Activated CD4-positive, alpha-beta memory T cell treated with anti-CD3 and anti-CD28 coated beads, Interleukin-2, amount 10 ng/mL, durations not matched to agents 7 days and 5 days (primary cell): ENCODE measurements at regions not wholly inside any gene's neighbourhood (a gene's known extent, or its start where the extent isn't known, plus 50 kb on each side); places are given as distances from the start of the nearest gene placed in this dataset.
"Not testable (repeated sequence)": the region's sequence is repeated elsewhere in the genome, so short reads cannot be mapped to it uniquely, and the experiment has no call there.

Experiments
- CTCF ChIA-PET: fragments of 350-600 bp; sonication (Branson Sonifier 250); formaldehyde crosslinking; loops from one replicate; lab custom pipeline; 2021; ENCODE audit warnings: antibody characterized with exemption, inconsistent platforms; lab: Charles Lee
- POLR2A ChIA-PET: fragments of 350-600 bp; sonication (Branson Sonifier 250); formaldehyde crosslinking; loops from one replicate; lab custom pipeline; 2021; ENCODE audit warnings: antibody characterized with exemption; lab: Charles Lee
- DNase-seq: peaks from one replicate; pipeline ENCODE4 v3.0.0-alpha.2; 2020
- H3K27ac Mint-ChIP-seq: one replicate; pipeline ENCODE4 v1.8.0; 2021; ENCODE audit warnings: mild to moderate bottlenecking, mixed read lengths
- H3K27me3 Mint-ChIP-seq: one replicate; pipeline ENCODE4 v1.8.0; 2021; ENCODE audit warnings: mixed read lengths
- H3K36me3 Mint-ChIP-seq: one replicate; pipeline ENCODE4 v1.8.0; 2021; ENCODE audit warnings: low read depth, mixed read lengths
- H3K4me1 Mint-ChIP-seq: one replicate; pipeline ENCODE4 v1.8.0; 2021; ENCODE audit warnings: mixed read lengths
- H3K4me3 Mint-ChIP-seq: one replicate; pipeline ENCODE4 v1.8.0; 2021; ENCODE audit warnings: mild to moderate bottlenecking, mixed read lengths
- H3K9me3 Mint-ChIP-seq: one replicate; pipeline ENCODE4 v1.8.0; 2021; ENCODE audit warnings: mixed read lengths

DNA sequence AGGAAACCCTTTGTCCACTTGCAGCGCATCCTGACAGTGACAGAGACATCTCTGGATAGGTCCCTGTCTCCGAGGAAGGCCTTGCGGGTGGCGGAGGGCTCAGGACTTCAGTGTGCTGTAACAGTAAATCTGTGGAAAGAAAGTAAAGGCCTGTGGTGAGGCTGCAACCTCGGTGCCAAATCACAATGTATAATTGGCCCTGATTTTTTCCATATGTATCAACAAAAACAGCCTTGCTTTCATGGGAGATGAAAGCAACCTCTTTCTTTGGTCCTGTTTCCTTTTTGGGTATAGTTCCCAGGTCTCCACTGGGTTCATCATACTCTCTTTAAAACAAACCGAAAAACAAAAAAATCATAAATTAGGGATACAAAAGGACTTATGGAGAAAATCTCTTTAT is 110.9 kb upstream of the BMPER start:
- no peak overlapping the region for H3K4me3 Mint-ChIP-seq
- CTCF ChIA-PET: no interaction called here
- H3K9me3 Mint-ChIP-seq: no peaks in the 10 kb centered on the region
- no peaks in the 10 kb centered on the region for H3K27me3 Mint-ChIP-seq
- H3K27ac Mint-ChIP-seq: no peak overlapping the region
- no peaks in the 10 kb centered on the region for H3K36me3 Mint-ChIP-seq
- no peaks in the 10 kb centered on the region for H3K4me1 Mint-ChIP-seq
- POLR2A ChIA-PET: no interaction called here
- no peak for DNase-seq

GRCh38 chr7:33794959-33795358 is 110.4 kb upstream of the BMPER start:
- H3K4me1 Mint-ChIP-seq: no peaks in the 10 kb centered on the region
- no peak for DNase-seq
- ChIA-PET POLR2A (no interaction called here), CTCF (no interaction called here)
- no peaks in the 10 kb centered on the region for H3K36me3 Mint-ChIP-seq
- no peak overlapping the region for H3K4me3 Mint-ChIP-seq
- H3K9me3 Mint-ChIP-seq: no peaks in the 10 kb centered on the region
- no peak overlapping the region for H3K27ac Mint-ChIP-seq
- H3K27me3 Mint-ChIP-seq: no peaks in the 10 kb centered on the region

DNA sequence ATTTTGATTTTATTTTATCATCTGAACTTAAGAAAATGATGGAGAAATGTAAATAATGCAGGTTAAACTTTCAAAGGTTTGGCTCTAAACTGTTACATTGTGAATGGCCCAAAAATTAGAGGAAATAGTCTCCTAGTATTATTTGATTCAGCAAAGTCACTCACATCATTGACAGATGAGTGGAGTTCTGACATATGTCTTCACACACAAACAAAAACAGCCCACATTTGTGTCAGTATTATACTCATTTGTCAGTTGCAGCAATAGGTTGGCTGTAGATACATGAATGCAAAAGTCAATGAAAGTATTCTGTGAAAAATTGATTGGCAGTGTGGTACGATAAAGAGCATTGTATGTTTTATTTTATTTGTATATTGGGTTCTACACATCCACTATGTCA is 108.8 kb upstream of the BMPER start:
- Mint-ChIP-seq H3K4me3 (no peak overlapping the region), H3K9me3 (no peaks in the 10 kb centered on the region), H3K27me3 (no peaks in the 10 kb centered on the region), H3K27ac (no peak overlapping the region), H3K4me1 (no peaks in the 10 kb centered on the region), H3K36me3 (no peaks in the 10 kb centered on the region)
- CTCF ChIA-PET: no interaction called here
- POLR2A ChIA-PET: no interaction called here
- DNase-seq: no peak

DNA sequence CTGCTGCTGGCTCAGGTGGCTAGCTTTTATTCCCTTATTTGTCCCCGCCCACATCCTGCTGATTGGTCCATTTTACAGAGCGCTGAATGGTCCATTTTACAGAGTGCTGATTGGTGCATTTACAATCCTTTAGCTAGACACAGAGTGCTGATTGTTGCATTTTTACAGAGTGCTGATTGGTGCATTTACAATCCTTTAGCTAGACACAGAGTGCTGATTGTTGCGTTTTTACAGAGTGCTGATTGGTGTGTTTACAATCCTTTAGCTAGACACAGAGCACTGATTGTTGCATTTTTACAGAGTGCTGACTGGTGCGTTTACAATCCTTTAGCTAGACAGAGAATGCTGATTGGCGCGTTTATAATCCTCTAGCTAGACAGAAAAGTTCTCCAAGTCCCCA is 107.8 kb upstream of the BMPER start:
- H3K9me3 Mint-ChIP-seq, H3K36me3 Mint-ChIP-seq, CTCF ChIA-PET: not testable (repeated sequence)

DNA sequence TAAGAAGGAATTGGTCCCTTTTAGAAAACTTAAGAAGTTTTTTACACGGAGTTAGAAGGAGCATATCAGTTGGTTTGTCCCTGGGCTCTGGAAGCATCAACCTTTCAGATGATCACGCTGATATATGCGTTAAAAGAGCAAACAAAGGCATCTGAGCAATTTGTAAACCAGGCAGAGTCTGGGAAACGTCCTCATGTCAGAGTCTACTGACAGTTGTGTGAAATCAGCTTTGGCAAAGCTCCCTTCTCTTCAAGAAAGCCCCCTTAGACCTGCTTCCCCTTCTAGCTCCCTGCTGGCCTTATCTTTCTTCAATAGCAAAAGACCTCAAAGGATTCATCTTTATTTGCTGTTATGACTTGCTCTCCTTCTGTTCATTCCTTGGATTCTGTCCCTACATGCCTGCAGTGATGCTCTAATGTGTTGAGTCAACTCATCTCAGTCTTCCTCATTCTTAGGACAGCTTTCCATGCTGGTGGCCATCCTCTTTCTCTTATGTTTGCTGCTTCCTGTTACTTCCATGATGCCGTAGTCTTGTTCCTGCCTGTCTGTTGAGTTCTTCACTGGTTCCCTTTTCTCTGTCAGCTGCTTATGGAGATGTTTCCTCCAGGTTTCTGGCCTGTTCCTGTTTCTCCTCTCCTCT is 106.5 kb upstream of the BMPER start:
- H3K36me3 Mint-ChIP-seq: no peaks in the 10 kb centered on the region
- CTCF ChIA-PET: no interaction called here
- H3K4me3 Mint-ChIP-seq: no peak overlapping the region
- DNase-seq: no peak
- H3K27ac Mint-ChIP-seq: no peak overlapping the region
- H3K4me1 Mint-ChIP-seq: no peaks in the 10 kb centered on the region
- no peaks in the 10 kb centered on the region for H3K27me3 Mint-ChIP-seq
- no peaks in the 10 kb centered on the region for H3K9me3 Mint-ChIP-seq
- POLR2A ChIA-PET: no interaction called here

More for the DNA sequence above, 107.8 kb upstream of the BMPER start:
- H3K27ac Mint-ChIP-seq, H3K27me3 Mint-ChIP-seq, H3K4me3 Mint-ChIP-seq, POLR2A ChIA-PET, DNase-seq, H3K4me1 Mint-ChIP-seq: not testable (repeated sequence)

- DNase-seq: no peak
- no peak overlapping the region for H3K27ac Mint-ChIP-seq
- no peaks in the 10 kb centered on the region for H3K36me3 Mint-ChIP-seq
- POLR2A ChIA-PET: no interaction called here
- H3K27me3 Mint-ChIP-seq: no peaks in the 10 kb centered on the region
- H3K9me3 Mint-ChIP-seq: no peaks in the 10 kb centered on the region
- H3K4me1 Mint-ChIP-seq: no peaks in the 10 kb centered on the region
- H3K4me3 Mint-ChIP-seq: no peak overlapping the region
- CTCF ChIA-PET: no interaction called here
Observed at GRCh38 chr7:33799766-33800165, 105.6 kb upstream of the BMPER start.

DNA sequence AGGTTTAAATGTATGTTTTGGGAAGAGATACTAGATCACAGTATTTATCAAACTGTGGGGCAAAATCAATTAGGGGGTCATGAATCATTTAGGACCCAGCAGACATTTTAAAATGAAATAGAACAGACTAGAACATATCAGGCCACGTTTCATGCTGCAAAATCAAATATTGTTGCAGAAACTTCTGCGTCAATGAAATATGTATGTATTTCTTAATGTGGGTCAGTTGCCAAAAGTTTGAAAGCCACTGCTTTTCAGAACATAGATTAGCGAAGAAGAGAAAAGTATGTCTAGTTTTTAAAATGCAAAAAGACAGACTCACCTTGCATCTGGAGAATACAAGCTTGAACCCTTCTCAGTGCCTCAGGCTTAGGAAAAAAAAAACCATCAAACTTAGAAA is 102.7 kb upstream of the BMPER start:
- ChIA-PET CTCF (no interaction called here), POLR2A (no interaction called here)
- Mint-ChIP-seq H3K4me1 (no peaks in the 10 kb centered on the region), H3K27me3 (no peaks in the 10 kb centered on the region), H3K9me3 (no peaks in the 10 kb centered on the region), H3K27ac (no peak overlapping the region), H3K36me3 (no peaks in the 10 kb centered on the region), H3K4me3 (no peak overlapping the region)
- no peak for DNase-seq

GRCh38 chr7:33804140-33804660 is 101.1 kb upstream of the BMPER start:
- no peak overlapping the region for H3K4me3 Mint-ChIP-seq
- no peaks in the 10 kb centered on the region for H3K9me3 Mint-ChIP-seq
- no peaks in the 10 kb centered on the region for H3K4me1 Mint-ChIP-seq

DNA sequence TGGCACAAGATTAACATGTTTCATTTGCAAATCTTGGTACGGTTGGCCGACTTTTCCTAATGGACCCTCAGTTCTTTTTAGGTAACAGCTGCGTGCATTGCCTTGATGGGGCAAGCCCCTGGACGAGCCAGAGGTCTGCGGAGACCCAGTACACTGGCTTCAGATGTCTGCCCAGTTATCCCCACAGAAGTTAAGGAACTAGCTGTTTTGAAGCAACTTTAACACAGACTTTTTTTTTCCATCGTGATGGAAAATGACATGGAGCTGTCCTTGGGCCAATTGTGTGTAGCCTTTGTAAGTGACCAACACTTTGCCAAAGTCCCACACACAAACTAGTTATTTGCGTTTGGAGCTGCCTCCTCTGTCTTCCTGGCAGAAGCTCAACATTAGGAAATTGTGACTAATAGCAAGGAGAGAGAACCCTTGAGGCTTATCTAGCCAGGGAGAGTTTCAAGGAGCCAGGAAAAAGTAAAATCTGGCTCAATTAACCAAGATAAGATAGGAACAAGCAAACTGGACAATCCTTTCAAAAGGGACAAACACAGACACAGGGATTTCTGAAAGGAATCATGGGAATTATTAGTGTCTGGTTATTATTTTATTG is 99.6 kb upstream of the BMPER start:
- H3K36me3 Mint-ChIP-seq: no peaks in the 10 kb centered on the region
- no peaks in the 10 kb centered on the region for H3K4me1 Mint-ChIP-seq
- no peak for DNase-seq
- POLR2A ChIA-PET: no interaction called here
- no peak overlapping the region for H3K4me3 Mint-ChIP-seq
- H3K27me3 Mint-ChIP-seq: no peaks in the 10 kb centered on the region
- CTCF ChIA-PET: no interaction called here
- no peak overlapping the region for H3K27ac Mint-ChIP-seq
- H3K9me3 Mint-ChIP-seq: no peaks in the 10 kb centered on the region

More at GRCh38 chr7:33804140-33804660, 101.1 kb upstream of the BMPER start:
- ChIA-PET POLR2A (no interaction called here), CTCF (no interaction called here)
- no peaks in the 10 kb centered on the region for H3K27me3 Mint-ChIP-seq
- no peak overlapping the region for H3K27ac Mint-ChIP-seq
- no peaks in the 10 kb centered on the region for H3K36me3 Mint-ChIP-seq
- no peak for DNase-seq

- ChIA-PET CTCF (no interaction called here), POLR2A (no interaction called here)
- Mint-ChIP-seq H3K27ac (no peak overlapping the region), H3K27me3 (no peaks in the 10 kb centered on the region), H3K36me3 (no peaks in the 10 kb centered on the region), H3K9me3 (no peaks in the 10 kb centered on the region), H3K4me3 (no peak overlapping the region), H3K4me1 (no peaks in the 10 kb centered on the region)
- no peak for DNase-seq
Observed at GRCh38 chr7:33806298-33807154, 98.8 kb upstream of the BMPER start.

DNA sequence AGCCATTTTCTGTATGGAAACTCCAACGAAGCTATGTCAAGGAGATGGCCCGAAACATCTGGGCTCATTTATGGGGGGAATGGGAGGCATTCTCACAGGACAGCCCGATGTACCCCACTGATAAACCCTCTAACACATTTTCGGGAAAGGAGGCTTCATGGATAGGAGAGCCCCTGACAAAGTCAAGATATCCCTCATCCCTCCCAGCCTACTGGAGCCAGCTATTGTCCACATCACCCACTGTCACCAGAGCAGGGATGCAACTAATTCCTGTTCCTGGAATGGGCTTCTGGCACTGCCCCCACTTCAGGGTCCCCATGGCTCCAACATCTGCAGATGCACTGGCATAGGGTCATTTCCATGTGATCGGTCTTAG is 98.2 kb upstream of the BMPER start:
- no peaks in the 10 kb centered on the region for H3K27me3 Mint-ChIP-seq
- CTCF ChIA-PET: no interaction called here
- H3K4me3 Mint-ChIP-seq: no peak overlapping the region
- no peaks in the 10 kb centered on the region for H3K36me3 Mint-ChIP-seq
- H3K9me3 Mint-ChIP-seq: no peaks in the 10 kb centered on the region
- POLR2A ChIA-PET: no interaction called here
- no peaks in the 10 kb centered on the region for H3K4me1 Mint-ChIP-seq
- H3K27ac Mint-ChIP-seq: no peak overlapping the region
- DNase-seq: no peak

DNA sequence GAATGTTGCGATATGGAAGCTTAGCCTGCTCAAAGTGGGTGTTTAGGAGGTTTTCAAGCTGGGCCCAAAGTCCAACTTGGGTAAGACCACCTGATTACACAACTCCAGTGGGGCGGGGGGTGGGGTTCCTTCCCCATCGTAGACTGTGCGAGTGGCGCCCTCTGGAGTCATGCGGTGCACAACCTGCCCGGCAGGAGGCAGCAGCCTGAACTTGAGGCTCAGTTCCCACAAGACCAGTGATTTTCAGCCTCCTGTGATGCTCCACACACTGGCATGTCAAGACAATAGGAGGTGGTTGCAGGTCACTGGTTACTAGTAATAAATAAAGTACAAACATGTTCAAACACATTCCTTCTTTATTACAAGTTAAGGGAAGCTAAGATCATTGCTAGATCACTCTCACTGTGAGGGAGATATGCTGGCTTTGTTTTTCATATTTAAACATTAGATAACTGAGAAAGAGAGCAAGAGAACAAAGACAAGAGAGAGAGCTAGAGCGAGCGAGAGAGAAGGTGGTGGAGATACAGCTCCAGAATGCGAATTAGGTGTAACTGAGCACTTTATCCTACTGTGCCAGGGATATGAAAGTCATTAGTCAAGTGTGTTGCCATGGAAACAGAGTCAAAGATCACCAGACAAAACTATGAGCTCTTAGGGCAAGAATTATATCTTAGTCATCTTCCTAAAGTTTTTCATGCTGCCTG is 97.4 kb upstream of the BMPER start:
- Mint-ChIP-seq H3K36me3 (no peaks in the 10 kb centered on the region), H3K27me3 (no peaks in the 10 kb centered on the region), H3K4me1 (no peaks in the 10 kb centered on the region), H3K4me3 (no peak overlapping the region), H3K27ac (no peak overlapping the region), H3K9me3 (peaks cover 6% of the 10 kb centered on the region)
- POLR2A ChIA-PET: no interaction called here
- CTCF ChIA-PET: no interaction called here
- DNase-seq: no peak

- no peaks in the 10 kb centered on the region for H3K36me3 Mint-ChIP-seq
Observed at GRCh38 chr7:33809228-33809627, 96.1 kb upstream of the BMPER start.

More at GRCh38 chr7:33809228-33809627, 96.1 kb upstream of the BMPER start:
- Mint-ChIP-seq H3K9me3 (peaks cover 6% of the 10 kb centered on the region), H3K27me3 (no peaks in the 10 kb centered on the region), H3K4me1 (no peaks in the 10 kb centered on the region), H3K4me3 (no peak overlapping the region), H3K27ac (no peak overlapping the region)
- CTCF ChIA-PET: no interaction called here
- POLR2A ChIA-PET: no interaction called here
- no peak for DNase-seq
